Mammary epithelial cell (primary cell): ENCODE measurements at regions not wholly inside any gene's neighbourhood (a gene's known extent, or its start where the extent isn't known, plus 50 kb on each side); places are given as distances from the start of the nearest gene placed in this dataset.

ENCODE experiments used
- EZH2 ChIP-seq: IDR thresholded peaks from 2 replicates; pipeline ENCODE4 v1.6.1; 2012; ENCODE audit warnings: low read length, inconsistent platforms, borderline replicate concordance
- TF ChIP-seq, protein P1 (sequence below), 2 donors: IDR thresholded peaks in 1 of 2; conservative IDR thresholded peaks in 1 of 2; 2 replicates each; pipeline ENCODE4 v1.5.1; 2011 to 2012; ENCODE audit warnings: inconsistent platforms in 2 of 2, low read length in 2 of 2, mild to moderate bottlenecking in 2 of 2, control low read depth in 1 of 2, low read depth in 1 of 2; ENCODE audit not compliant: insufficient read depth in 1 of 2; ENCODE audit errors: extremely low read depth in 1 of 2

DNA sequence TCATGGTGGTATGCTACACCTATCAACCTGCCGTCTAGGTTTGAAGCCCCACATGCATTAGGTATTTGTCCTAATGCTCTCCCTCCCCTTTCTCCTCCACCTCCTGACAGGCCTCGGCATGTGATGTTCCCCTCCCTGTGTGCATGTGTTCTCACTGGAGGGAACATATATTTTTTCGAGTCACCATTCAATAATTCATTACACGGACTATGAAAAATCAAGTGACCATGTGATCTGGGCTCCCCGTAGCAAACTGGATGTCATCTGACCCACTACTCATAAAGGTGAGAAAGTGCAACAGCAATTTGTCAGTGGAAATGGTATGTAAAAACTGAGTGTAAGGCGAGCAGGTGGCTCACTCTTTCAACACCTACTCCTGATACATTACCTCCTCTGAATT, 224.3 kb upstream of the RASGRP1 start:
- TF ChIP-seq, protein P1, sequence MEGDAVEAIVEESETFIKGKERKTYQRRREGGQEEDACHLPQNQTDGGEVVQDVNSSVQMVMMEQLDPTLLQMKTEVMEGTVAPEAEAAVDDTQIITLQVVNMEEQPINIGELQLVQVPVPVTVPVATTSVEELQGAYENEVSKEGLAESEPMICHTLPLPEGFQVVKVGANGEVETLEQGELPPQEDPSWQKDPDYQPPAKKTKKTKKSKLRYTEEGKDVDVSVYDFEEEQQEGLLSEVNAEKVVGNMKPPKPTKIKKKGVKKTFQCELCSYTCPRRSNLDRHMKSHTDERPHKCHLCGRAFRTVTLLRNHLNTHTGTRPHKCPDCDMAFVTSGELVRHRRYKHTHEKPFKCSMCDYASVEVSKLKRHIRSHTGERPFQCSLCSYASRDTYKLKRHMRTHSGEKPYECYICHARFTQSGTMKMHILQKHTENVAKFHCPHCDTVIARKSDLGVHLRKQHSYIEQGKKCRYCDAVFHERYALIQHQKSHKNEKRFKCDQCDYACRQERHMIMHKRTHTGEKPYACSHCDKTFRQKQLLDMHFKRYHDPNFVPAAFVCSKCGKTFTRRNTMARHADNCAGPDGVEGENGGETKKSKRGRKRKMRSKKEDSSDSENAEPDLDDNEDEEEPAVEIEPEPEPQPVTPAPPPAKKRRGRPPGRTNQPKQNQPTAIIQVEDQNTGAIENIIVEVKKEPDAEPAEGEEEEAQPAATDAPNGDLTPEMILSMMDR (conservative IDR thresholded peaks at IDR 0.05 in 1 of 2, IDR thresholded peaks at IDR 0.05 in 1 of 2; ENCODE audit: extremely low read depth in 1 of 2, insufficient read depth in 1 of 2, low read depth in 1 of 2, low read length in 2 of 2), result no peak
- TF ChIP-seq EZH2, result no peak
